ENCODE measurements at regions not wholly inside any gene's neighbourhood (a gene's known extent, or its start where the extent isn't known, plus 50 kb on each side); places are given as distances from the start of the nearest gene placed in this dataset.
"Not testable (repeated sequence)": the region's sequence is repeated elsewhere in the genome, so short reads cannot be mapped to it uniquely, and the experiment has no call there.

GRCh38 chr15:95684126-95684525 lies 646.4 kb upstream of the NR2F2 start:
- DNase-seq (ENCODE audit: low read depth, low spot score), result no peak

- no peak for DNase-seq (ENCODE audit: low read depth, low spot score)
Observed at GRCh38 chr15:95684693-95685115, 645.8 kb upstream of the NR2F2 start.

- no peak for DNase-seq (ENCODE audit: low read depth, low spot score)
Observed at GRCh38 chr15:95687061-95687460, 643.4 kb upstream of the NR2F2 start.

GRCh38 chr15:95687686-95688085 lies 642.8 kb upstream of the NR2F2 start:
- DNase-seq (ENCODE audit: low read depth, low spot score), result no peak

GRCh38 chr15:95690631-95691340 lies 639.7 kb upstream of the NR2F2 start:
- no peak for DNase-seq (ENCODE audit: low read depth, low spot score)

- DNase-seq (ENCODE audit: low read depth, low spot score), result no peak
Observed at GRCh38 chr15:95693917-95694316, 636.6 kb upstream of the NR2F2 start.

- DNase-seq (ENCODE audit: low read depth, low spot score), result no peak
Observed at GRCh38 chr15:95698230-95698629, 632.3 kb upstream of the NR2F2 start.

GRCh38 chr15:95698951-95699350 lies 631.5 kb upstream of the NR2F2 start:
- no peak for DNase-seq (ENCODE audit: low read depth, low spot score)

GRCh38 chr15:95699578-95699977 lies 630.9 kb upstream of the NR2F2 start:
- no peak for DNase-seq (ENCODE audit: low read depth, low spot score)

- DNase-seq (ENCODE audit: low read depth, low spot score), result not testable (repeated sequence)
Observed at GRCh38 chr15:95700692-95701091, 629.8 kb upstream of the NR2F2 start.

- DNase-seq (ENCODE audit: low read depth, low spot score), result no peak
Observed at GRCh38 chr15:95701410-95701809, 629.1 kb upstream of the NR2F2 start.

GRCh38 chr15:95709959-95710695 lies 620.4 kb upstream of the NR2F2 start:
- no peak for DNase-seq (ENCODE audit: low read depth, low spot score)

GRCh38 chr15:95712785-95713184 lies 617.7 kb upstream of the NR2F2 start:
- DNase-seq (ENCODE audit: low read depth, low spot score), result no peak

- no peak for DNase-seq (ENCODE audit: low read depth, low spot score)
Observed at GRCh38 chr15:95713324-95713723, 617.2 kb upstream of the NR2F2 start.

GRCh38 chr15:95715116-95715903 lies 615.2 kb upstream of the NR2F2 start:
- DNase-seq (ENCODE audit: low read depth, low spot score), result no peak

GRCh38 chr15:95715906-95716656 lies 614.4 kb upstream of the NR2F2 start:
- DNase-seq (ENCODE audit: low read depth, low spot score), result no peak

- no peak for DNase-seq (ENCODE audit: low read depth, low spot score)
Observed at GRCh38 chr15:95716708-95717107, 613.8 kb upstream of the NR2F2 start.

- no peak for DNase-seq (ENCODE audit: low read depth, low spot score)
Observed at GRCh38 chr15:95718441-95718840, 612.1 kb upstream of the NR2F2 start.

GRCh38 chr15:95724908-95725633 lies 605.4 kb upstream of the NR2F2 start:
- DNase-seq (ENCODE audit: low read depth, low spot score), result no peak

GRCh38 chr15:95726891-95727290 lies 603.6 kb upstream of the NR2F2 start:
- no peak for DNase-seq (ENCODE audit: low read depth, low spot score)

GRCh38 chr15:95733931-95734330 lies 596.6 kb upstream of the NR2F2 start:
- DNase-seq (ENCODE audit: low read depth, low spot score), result no peak

Measured in brain pericyte (primary cell).